TTC549 (cell line): ENCODE measurements at regions not wholly inside any gene's neighbourhood (a gene's known extent, or its start where the extent isn't known, plus 50 kb on each side); places are given as distances from the start of the nearest gene placed in this dataset.

Experiments
- FAIRE-seq: peaks from 2 replicates; lab custom pipeline; 2012; peaks lifted over from hg19 to GRCh38; lab: Jason Lieb, UNC

DNA sequence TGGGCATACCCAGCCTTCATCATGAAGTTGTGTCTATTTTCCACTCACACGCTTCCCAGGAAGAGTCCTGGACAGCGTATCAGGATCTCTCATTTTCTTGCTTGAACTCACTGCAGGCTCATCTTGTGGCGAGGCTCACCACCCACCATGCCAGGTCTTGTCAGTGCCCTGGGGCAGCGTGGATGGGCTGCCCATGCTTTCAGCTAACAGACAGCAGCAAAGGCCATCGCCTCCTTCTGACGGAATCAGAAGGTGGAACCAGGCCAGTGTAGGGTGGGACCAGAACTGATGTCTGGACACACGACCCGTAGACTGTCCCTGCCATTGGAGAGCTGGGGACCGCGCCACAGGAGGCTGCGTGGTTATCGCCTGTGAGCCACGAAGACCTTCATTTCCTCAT, 169.4 kb downstream of the FOXL1 start:
- FAIRE-seq: no peak

DNA sequence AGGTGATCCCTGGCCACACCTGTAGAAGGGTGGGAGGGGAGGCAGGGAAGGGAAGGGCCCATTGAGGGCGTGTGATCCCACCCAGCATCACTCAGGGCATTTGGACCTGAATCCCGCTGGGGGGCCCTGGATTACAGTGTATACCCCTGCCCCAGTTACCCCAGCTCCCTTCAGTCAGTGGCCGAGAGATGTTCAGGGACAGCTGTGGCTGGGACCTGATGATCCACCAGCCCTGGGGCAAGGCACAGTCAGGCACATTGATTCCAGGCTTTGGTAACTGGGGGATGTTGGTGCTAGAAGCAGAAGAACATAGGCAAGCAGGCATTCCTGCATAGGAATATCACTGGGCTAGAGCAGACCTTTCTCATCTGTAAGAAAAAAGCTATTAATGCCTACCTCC, 170.3 kb downstream of the FOXL1 start:
- FAIRE-seq: no peak

DNA sequence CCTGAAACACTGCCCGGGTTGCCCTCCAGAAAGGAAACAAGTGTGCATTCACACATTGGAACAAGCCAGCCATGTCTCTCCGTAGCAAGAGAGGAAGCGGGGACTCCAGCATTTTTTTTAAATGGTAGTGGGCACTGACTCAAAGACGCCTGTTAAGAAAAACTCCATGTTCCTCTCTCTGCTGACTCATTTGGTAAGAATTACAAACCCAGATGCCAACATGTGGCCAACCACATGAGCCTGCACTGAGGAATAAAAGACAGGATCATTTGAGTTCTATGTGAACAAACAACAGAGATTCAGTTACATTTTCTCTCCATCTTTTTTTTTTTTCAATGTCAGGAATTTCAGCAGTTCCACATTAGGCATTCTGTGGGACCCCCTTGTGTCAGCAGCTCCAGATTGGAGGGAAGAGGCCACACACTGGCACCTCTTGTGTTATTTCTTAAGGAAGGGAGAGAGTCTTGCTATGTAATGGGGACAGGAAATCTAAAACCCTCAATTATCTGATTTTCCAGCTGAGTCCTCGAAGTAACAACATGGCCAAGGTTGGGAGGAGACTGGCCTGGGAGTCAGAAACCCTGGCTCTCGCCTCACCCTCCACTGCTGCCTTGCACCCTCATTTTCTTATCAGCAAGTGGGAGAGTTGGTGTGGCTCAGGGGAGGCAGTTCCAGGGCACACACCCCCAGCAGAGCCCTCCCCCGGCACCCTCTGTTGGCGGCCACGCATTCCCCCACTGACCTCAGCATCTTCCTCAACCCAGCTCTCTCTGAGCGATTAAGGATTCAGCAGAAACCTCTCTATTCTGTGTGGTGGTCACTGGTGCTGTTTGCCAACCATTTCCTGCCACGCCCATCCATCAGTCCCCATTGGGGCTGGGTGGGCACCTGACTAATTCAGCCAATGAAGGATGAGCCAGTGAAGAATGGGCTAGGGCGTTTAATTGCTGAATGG, 173.0 kb downstream of the FOXL1 start:
- no peak for FAIRE-seq

DNA sequence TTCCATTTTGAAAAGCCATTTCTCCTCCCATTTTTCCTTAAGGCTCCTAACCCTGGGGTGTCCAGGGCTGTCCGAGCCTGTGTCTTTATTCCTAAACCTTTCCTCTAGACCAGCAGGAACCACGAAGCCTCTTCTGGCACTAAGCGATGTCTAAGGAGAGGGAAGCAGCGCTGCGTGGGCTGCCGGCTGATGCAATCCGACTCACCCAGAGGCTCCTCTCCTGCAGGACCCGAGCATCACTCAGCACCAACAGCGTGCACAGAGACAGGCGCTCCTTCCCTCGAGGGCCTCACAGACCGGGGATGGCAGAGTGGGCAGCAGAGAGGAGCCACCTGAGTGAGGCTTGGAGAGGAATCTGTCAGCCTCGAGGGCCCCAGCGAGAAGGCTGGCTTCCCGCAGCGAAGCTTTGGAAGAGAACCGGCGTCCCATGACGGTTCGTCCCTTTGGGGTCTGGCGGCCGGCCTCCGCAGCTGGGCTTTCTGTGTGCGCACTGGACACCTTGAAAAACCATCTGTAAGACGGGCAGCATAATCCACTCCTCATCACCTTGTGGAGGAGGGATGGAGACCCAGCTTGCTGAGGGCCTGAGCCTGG, 174.3 kb downstream of the FOXL1 start:
- no peak for FAIRE-seq

DNA sequence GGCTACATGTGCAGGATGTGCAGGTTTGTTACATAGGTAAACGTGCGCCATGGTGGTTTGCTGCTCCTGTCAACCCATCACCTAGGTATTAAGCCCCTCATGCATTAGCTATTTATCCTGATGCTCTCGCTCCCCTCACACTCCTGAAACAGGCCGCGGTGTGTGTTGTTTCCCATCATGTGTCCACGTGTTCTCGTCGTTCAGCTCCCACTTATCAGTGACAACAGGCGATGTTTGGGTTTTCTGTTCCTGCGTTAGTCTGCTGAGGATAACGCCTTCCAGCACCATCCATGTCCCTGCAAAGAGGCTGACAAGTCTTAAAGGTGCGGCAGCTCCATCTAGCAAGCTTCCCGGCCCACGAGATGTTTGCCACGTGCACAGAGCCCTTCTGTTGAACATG, 175.1 kb downstream of the FOXL1 start:
- FAIRE-seq: no peak

DNA sequence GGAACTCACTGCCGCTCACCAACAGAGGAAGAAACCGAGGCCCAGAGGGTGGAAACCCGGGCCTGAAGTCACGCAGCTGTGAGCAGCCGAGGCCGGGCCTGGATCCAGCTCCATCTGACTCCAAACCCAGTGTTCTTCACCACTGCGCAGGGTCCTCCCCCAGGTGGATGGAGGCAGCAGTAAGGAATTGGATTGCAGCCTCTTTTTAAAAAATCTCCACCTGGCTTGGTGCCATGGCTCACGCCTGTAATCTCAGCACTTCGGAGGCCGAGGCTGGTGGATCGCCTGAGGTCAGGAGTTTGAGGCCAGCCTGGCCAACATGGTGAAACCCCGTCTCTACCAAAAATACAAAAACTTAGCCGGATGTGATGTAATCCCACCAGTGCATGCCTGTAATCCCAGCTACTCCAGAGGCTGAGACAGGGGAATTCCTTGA, 177.2 kb downstream of the FOXL1 start:
- FAIRE-seq: no peak

DNA sequence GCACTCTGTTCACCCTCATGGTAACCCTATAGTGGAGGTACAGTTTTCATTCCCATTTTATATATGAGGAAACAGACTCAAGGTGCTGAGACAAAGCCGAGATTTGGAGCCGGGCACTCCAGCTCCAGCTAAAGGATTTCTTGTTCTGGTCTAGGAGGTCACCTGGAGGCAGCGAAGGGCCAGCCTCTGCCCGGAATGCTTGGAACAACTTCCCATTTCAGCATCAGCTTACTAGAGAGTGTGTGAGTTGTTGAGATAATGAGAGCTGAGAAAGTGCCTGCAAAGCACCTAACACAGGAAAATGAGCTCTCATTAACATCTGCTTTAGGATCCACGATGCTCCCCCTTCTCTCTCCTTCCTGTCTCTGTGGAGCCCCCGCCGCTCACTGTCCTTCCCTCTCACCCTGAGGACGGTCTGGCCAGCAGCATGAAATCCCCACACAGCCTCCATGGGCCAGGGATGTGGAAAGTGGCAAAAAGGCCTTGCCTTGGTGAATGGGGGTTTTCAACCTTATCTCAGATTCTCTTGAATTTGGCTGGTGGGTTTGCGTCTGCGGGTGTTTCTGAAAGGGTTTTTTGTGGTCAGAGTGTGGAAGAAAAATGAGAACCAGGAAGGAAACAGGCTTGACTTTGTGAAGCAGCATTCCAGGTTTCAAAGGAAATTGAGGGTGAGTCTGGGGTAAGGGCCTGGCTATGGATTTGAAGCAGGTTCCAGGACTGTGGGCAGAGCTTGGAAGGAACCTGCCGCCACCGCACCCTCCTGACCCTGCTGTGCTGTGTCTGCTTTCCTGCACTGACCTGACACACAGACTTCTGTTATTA, 178.7 kb downstream of the FOXL1 start:
- no peak for FAIRE-seq

DNA sequence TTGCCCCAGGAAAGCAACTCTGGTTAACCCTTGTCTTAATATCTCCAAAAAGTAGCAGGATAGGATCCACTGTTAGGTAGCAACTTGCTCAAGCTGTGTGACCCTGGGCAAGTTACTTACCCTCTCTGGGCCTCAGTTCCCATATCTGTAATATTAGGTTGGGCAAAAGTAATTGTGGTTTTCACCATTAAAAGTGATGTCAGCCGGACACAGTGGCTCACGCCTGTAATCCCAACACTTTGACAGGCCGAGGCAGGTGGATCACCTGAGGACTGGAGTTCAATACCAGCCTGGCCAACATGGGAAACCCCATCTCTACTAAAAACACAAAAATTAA, 179.3 kb downstream of the FOXL1 start:
- no peak for FAIRE-seq

DNA sequence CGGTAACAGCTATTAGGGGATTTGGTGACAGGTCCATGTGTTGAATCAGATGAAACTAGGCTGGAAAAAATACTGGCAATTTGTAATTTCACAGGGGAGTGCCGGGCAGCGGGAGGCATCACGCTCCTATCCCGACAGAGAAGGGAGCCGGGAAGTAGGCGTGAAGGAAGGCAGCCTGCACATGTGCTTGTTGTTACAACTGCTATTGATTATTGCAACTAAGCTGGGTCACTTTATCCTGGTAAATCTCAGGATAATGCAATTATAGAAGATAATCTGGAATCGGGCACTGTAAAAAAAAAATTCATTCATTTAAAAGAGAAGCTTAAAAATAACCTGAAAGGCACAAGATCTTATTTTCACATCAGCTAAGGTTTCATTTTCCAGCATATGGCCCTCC, 180.6 kb downstream of the FOXL1 start:
- FAIRE-seq: no peak

DNA sequence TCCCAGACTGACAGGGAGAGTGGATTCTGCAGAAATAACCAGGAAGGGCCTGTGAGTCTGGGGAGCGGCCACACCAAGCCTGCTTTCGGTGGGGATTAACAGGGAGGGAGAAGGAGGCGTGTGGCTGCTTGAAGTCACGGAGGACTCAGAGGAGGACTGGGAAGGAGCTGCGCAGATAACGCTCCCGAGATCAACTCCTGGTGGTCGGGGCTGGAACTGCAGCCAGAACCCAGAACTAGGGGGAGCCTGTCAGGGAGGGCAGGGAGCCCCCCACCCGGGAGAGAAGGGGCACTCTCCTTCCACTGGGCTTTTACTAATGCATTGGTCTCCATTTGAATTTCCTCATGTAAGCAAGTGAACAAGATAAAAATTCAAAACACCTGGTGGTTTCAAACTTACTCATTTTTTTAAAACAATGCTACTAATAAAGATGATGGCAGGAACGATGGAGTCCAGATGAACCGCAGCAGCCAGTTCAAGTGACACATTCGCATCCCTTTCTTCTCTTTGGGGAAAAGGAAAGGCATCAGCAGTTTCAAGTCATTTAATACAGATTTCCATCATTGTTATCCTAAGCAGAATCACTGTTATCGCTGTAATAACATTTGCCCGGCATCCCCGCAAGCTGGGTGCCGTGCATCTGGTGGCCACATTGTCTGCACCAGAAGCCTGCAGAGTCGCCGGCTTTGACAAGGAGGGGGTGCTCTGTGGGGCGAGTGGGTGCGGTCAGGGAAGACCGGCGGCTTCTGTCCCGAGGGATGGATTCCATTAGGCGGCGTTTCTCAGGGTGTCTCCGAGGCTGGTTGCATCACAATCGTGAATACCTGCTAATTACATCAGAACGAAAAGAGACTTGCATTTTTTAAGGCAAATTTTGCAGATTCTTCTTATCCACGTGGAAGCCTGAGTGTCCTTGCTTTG, 183.0 kb downstream of the FOXL1 start:
- no peak for FAIRE-seq

DNA sequence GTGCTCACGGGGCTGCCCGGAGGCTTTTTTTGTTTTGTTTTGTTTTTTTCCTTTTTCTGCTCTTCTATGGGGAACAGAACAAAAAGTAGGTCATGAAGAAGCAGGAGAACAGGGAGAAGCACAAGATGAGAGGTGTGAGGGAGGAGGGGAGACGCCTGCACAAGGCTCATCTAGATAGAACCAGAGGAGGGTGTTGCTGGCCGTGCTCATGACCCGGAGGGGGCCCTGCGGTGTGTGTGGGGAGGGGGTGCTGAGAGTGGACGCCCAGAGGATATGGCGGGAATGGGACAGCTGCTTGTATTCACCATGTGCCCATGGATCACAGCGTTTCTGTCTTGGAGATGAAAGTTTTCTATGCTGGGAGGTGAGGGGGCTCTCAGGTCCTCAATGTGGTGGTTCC, 183.7 kb downstream of the FOXL1 start:
- FAIRE-seq: no peak

DNA sequence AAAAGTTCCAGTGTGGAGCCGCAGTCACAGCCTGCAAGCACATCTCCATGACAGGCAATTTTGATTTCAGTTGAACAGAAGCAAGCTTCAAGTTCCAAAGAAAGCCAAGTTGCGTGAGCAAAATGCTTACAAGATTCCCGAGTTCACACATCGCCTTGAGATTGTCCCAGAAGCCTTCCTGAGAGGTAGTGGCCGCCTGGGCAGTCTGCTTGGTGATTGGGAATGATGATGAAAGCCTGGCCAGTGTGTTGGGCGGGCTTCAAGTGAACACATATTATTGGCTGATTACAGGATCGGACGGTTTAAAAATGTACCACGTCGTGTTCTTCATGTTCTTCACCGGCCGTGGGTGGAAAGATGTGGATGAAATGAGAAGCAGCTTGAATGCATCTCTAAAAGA, 185.5 kb downstream of the FOXL1 start:
- no peak for FAIRE-seq

DNA sequence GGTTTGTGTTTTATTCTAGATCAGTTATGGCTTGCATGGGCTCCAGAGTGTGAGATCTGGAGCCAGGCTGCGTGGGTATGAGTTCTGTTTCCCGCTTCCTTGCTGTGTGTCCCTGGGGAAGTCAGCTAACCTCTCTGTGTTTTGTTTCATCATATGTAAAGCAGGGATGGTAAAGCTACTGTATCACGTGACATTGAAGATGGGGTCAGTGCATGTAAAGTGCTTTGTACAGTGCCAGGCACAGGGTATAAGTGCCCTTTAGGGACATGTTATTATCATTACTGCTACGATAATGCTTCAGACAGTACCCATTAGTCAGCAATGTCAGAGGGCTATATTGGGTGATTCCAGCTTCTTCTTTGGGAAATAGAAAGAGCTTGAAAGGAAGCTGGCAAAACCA, 186.2 kb downstream of the FOXL1 start:
- no peak for FAIRE-seq

DNA sequence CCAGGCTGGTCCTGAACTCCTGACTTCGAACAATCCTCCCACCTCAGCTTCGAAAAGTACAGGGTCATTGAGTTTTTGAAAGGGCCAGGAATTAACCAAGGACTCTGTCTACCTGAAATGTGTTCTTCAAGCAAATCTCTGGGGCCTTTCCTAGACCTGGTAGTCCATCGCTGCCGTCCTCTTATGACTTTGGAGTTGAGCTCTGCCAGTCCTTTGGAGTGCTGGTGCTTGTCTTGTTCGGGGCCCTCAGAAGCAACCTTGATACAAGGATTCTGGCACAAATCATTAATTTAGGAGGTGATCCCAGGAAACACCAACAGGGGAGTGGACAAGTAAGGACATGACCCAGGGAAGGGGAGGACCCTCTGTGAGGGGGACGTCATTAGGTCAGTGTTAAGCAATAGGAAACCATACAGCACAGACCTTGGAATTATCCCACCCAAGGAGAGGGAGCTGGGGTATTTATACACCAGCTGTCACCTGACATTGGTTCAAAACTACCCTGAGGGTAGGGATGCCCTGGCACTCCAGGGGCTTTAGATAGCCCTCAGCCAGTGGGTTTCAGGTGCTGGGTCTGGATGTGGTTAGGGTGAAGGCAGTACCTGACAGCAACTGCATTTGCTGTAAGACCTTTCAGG, 187.2 kb downstream of the FOXL1 start:
- FAIRE-seq: no peak

DNA sequence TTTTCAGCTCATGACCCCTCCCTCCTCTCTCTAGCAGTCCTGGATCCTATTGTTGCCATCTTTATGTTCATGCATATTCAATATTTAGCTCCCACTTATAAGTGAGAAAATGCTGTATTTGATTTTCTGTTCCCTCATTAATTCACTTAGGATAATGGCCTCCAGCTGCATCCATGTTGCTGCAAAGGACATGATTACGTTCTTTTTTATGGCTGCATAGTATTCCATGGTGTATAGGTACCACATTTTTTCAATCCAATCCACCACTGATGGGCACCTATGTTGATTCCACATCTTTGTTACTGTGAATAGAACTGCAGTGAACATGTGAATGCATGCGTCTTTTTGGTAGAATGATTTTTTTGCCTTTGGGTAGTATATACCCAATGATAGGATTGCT, 188.4 kb downstream of the FOXL1 start:
- FAIRE-seq: no peak

DNA sequence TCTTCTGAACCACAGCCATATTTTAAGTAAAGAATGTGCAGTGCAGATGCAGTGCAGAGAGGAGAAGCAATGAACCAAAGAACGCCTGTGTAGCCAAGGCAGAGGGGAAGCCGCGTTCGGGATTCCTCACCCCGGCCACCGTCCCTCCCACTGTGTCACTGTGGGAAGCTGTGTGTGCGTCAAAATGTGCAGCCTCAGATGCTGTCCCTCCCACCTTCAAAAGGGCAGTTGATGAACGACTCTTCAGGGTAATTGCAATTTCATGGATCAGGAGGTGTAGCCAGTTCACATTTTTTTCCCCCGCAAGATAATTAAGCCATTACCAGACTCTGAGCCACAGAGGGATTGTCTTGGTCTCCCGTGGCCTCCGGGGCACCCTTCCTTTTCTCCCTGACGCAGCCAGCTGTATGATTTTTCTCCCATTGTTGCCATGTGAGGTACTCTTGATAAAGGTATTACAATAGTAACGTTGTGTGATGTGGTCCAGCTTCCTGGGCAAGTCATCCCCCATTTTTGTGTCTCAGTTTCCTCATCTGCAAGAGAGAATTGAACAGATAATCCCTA, 190.0 kb downstream of the FOXL1 start:
- no peak for FAIRE-seq

DNA sequence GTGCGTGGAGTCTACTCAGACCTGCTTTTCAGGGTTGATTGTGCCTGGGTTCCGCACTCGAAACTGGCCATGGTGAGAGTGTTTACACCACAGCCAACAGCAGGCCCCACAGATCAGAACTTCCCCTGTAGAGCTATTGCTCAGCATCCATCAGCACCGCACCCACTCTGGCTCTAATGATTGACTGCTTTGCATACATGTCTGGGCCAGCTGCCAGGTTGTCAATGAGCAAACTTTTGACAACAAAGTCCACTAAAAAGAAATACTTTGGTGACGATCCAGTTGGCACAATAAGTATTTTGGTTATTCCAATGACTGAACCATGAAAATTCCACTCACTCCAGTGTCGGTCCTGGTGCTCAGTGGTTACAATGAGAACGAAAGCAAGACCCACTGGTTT, 190.7 kb downstream of the FOXL1 start:
- FAIRE-seq: no peak

DNA sequence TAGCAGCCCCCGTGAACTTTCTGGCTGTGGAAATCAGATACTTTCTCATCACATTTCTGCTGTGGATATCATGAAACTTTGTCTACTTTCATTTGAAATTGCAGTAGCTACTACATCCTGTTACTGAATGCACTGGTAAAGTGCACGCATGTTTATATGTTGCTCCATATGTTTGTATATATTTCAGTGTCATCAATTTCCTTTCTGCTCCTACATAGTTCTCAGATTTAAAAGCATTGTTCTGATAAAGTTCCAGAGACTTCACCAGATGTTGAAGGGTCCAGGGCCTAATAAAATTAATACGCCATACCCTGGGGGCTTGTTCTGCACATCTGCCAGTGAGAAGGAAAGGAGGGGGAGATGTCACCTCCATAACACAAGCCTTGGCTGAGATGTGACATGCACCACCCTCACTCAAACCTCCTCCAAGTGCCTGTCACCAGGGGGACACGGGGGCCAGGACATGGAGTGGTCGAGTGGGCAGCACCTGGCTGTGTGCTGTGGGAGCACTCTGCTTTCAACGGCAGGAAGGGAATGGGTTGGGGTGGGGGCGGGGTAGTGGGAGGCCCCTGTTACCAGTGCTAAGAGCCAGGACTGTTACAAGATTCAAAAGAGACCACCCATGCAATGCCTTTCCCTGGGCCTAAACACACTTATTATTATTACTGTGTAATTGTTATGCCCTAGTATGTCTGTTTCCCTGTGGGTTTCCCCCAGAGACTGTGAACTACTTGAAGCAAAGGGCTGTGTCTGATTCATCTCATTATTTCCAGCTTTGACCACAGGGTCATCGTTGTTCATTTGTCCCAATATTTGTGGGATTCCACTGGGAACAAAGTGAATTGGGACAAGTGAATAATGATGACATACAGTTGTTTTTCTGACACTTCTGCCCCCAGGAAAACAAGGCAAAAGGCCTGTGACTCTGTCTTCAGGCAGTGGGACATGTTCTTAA, 193.4 kb downstream of the FOXL1 start:
- FAIRE-seq: no peak

DNA sequence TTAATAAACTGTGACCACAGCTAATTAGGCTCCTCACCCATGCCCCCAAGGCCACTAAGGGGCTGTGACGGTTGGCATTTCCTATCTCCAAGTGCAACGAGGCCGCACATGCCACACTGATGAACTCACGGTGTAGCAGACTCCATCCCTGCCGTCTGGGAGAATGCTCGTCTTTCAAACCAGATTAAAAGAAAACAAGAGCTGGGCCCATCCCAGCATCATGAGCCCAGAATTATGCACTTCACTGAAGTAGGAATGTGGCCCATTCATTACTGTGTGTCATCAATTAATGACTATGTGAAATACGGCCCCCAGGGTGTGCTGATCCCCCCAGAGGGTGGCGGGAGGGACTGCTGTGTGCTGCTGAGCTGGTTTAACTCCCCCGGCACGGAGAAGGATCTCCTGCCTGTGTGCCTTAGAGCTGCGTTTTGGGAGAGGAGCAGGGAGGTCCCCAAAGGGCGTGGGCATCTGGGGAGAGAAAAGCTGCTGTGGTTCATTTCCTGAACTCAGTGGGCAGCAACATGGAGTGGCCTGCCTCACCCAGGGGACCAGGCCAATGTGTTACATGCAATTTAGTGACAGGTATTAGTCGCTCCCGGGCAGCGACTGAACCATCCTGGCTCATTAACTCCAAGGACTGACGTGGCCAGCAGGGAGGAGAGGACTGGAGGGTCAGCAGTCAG, 194.5 kb downstream of the FOXL1 start:
- FAIRE-seq: no peak

DNA sequence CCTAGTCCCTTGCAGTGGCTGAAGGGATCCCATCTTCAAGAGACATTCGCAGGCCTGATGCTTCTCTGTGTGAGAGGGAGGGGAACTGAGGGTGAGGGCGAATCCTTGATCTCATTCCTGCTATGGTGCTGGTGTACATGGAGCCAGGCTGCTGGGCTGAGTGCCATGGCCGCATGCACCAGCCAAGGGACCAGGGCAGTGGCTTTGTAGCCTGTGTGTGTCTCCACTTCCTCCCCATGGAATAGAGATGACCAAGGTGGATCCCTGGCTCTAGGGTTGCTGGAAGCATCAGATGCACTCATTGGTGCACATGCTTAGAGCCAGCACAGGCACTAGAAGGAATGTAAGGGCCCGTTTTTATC, 195.0 kb downstream of the FOXL1 start:
- FAIRE-seq: no peak
